22Rv1 (cell line): ENCODE measurements at regions not wholly inside any gene's neighbourhood (a gene's known extent, or its start where the extent isn't known, plus 50 kb on each side); places are given as distances from the start of the nearest gene placed in this dataset.

Source experiments
- H3K27ac ChIP-seq: fragments of 450-650 bp; 2 replicates; pipeline ENCODE4 v1.5.1; 2017
- CTCF ChIP-seq: fragments of 450-650 bp; IDR thresholded peaks from 2 replicates; pipeline ENCODE4 v1.5.1; 2017; ENCODE audit warnings: mild to moderate bottlenecking
- ZFX ChIP-seq: fragments of 450-650 bp; IDR thresholded peaks from 2 replicates; pipeline ENCODE4 v1.6.1; 2017; ENCODE audit warnings: antibody characterized with exemption, borderline replicate concordance

DNA sequence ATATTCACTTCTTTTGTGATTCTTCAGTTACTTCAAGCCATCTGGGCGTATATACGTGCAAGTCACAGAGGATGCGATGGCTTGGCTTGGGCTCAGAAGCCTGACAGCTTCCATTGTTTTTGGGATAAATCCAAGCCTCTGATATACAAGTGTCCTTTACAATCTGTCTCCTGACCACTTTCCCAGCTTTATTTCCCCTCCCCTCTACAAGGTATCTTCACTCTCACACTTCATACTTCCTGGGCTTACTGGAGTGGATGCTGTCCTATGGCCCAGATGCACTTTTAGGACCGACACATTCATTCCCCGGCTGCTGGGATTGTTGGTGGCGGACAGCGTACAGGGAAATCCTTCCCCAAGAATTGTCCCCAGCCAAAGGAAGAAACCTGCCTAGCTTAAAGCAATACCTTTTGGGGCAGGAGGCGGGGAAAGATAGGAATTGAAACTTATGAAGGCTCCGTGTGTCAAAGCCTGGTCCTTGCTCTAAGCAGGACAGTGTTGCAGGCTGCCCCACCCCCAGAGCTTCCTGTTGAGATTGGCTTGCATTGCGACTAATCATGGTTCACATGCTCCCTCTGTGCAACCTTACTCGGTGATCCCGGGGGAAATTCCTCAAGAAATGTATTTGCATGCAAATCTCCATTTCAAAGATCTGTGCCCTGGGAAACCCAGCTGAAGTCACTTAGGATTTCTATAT lies 802.9 kb upstream of the ID2 start:
- H3K27ac ChIP-seq = no peak overlapping the region

GRCh38 chr2:7879483-7879835 lies 802.4 kb upstream of the ID2 start:
- TF ChIP-seq ZFX = no peak
- TF ChIP-seq CTCF = no peak
- H3K27ac ChIP-seq = no peak overlapping the region

More for the DNA sequence above, 802.9 kb upstream of the ID2 start:
- TF ChIP-seq CTCF (no peak), ZFX (no peak)

DNA sequence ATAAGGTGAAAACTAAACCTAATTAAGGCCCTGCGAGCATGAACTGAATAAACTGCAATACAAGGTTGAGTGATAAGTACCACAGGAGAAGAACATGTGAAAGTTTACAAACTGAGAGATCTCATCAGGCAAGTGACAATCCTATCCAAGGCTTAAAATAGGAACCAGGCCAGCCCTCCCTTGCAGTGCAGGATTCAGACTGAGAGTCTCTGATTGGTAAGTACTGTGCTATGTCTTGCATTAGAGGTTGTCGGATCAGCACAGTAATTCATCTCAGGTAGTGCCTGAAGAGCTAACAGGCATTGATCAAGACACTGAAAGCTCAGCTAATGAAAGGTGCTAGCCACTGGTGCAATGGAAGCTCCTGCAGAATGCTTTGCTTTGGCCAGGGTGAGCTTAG lies 801.7 kb upstream of the ID2 start:
- TF ChIP-seq CTCF (no peak), ZFX (no peak)
- H3K27ac ChIP-seq = no peak overlapping the region

DNA sequence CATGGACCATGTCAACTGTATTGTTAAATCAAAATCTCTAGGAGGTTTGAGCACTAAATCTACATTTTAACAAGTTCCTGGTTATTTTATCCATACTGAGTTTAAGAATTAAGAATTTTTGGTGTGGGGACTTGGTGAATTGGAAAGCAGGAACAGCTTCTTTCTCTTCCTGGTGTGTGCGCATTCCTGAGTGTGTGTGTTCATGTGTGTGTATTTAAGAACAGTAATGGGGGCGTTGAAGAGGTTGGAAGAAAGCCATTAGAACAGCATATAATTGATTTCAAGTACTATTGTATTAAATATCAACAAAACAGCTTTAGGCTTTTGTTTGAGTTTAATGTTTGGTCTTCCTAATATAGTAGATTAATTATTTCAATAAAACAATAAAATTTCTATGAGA lies 801.3 kb upstream of the ID2 start:
- TF ChIP-seq ZFX (no peak), CTCF (no peak)
- H3K27ac ChIP-seq = no peak overlapping the region

DNA sequence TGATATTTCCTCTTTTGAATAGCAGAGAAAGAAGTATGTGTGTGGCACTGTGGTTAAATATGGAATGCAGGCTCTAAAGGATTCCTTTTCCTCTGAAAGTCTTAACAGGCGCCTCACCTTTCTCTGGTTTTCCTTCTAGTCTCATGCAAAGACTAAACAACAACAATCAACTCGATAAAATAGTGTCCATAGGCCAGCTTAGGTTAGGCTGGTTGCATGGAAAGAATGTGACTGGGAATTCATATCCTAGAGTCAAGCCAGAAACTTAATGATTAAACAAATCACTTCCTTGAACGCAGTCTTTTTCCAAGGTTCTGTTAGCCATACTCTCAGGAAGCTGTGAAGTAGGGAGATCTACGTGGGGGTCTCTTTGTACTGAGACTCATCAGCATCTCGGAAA lies 800.8 kb upstream of the ID2 start:
- no peak overlapping the region for H3K27ac ChIP-seq
- no peak for TF ChIP-seq ZFX
- no peak for TF ChIP-seq CTCF

DNA sequence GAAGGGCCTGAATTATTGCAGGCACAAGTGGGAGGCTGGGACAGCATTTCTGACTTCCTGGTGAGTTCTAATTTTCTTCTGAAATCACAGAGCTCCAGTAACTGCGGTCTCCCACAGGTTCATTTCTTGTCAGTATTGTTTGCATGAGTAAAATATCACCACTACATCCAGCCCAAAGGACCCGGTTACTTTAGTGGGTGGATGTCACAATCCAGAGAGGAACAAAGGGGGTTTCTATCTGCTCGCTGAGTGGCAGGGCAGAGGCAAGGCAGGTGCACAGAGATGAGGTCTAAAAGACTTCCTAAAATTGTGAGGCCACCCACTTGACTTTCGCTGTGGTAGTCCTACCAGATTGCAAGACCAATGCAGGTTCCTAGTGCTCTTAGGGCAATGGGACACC lies 800.4 kb upstream of the ID2 start:
- TF ChIP-seq ZFX (no peak), CTCF (no peak)

GRCh38 chr2:7882296-7882695 lies 799.6 kb upstream of the ID2 start:
- TF ChIP-seq CTCF = no peak
- TF ChIP-seq ZFX = no peak
- H3K27ac ChIP-seq = no peak overlapping the region

More for the DNA sequence above, 800.4 kb upstream of the ID2 start:
- H3K27ac ChIP-seq = no peak overlapping the region
